CD4-positive, alpha-beta T cell treated with Interleukin-15 for 1 hour (primary cell): ENCODE measurements at regions not wholly inside any gene's neighbourhood (a gene's known extent, or its start where the extent isn't known, plus 50 kb on each side); places are given as distances from the start of the nearest gene placed in this dataset.
"Not testable (repeated sequence)": the region's sequence is repeated elsewhere in the genome, so short reads cannot be mapped to it uniquely, and the experiment has no call there.

Experiments used
- DNase-seq: peaks from one replicate; pipeline ENCODE4 v3.0.0-alpha.2; 2020

DNA sequence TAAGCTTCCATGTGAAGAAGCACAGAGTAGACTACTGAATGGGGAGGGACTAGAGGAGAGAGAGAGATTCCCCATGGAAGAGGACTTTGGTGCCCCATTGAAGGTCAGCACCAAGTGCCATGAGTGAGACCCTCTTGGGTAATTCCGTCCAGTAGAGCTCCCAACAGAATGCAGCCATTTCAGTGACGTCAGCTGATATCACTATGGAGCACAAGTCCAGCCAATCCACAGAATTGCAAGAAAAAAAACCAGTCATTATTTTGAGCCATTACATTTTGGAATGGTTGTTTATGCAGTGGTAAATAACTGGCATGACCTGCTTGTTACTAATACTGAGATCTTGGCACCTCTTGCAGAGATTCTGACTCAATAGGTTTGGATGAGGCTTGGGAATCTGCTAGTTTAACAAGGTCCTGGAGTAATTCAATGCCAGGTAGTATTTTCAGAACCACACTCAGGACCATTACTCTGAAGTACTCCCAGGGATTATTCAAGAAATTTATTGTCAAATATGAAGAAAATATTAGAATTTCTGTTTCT is 52.6 kb upstream of the SP8 start:
- no peak for DNase-seq

DNA sequence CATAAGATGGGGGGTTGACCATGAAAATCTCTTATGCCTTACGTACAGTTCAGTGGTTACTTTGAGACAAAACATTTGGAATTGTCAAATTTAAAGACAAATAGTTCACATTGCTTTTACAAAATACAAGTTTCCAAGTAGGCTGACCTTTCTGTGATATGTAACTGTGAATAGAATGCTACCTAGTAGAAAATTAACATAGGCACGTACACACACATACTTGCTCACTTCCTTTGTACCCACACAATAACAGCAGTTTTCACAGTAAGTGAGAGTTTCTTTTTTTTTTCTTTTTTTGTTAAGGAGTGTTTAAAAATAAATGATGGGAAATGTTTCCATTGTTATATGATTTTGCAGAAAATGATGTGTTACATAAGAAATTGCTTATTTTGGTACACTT is 53.3 kb upstream of the SP8 start:
- DNase-seq, result no peak

DNA sequence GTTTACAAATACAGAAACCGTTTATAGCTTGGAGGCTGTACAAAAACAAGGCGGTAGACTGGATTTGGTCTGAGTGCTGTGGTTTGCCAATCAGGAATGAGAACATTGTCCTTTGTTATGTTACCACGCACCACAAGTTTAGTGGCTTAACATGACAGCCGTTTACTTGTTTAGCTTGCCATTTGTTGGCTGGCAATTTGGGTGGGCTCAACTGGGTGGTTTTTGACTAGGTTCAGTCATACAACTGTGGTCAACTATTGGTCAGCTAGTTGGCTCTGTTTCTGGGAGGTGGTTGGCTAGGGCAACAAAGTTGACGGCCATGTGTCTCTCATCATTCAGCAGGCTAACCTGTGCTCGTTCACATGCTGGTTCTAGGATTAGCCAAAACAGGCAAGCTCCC is 60.1 kb upstream of the SP8 start:
- DNase-seq, result no peak

DNA sequence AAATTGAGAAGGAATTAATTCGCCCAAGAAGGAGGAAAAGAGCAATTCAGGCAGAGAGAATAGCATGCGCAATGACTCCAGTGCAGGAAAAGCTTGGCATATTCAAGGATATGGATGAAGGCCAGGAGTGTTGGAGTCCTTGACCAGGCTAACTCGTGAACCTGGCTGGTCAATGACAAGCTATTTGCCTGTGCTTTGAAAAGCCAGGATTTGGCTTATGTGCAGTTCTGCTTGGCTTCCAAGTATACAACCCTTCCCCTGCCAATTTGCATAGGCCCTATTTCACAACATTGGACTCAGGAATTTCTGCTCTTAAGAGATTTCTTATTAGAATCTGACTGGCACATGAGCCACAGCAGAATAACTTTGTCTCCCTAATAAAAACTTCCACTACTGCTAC is 72.3 kb upstream of the SP8 start:
- no peak for DNase-seq

DNA sequence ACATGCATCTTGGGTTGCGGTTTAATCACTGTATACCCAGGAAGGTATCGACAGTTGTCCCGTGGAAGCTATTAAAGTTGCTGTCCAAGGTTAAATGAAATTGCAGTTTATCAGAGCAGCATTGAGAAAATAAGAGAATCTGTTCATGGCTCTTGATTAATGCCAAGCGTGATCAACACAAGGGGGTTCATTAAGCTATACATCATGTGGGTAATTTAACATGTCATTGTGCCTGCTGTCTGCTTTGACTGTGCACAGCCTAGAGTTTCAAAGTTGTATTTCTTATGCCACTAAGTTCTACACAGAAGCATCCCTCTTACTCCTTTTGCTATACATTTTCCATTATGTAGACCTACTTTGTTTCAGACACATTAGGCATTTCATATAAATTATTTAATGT is 74.8 kb upstream of the SP8 start:
- no peak for DNase-seq

DNA sequence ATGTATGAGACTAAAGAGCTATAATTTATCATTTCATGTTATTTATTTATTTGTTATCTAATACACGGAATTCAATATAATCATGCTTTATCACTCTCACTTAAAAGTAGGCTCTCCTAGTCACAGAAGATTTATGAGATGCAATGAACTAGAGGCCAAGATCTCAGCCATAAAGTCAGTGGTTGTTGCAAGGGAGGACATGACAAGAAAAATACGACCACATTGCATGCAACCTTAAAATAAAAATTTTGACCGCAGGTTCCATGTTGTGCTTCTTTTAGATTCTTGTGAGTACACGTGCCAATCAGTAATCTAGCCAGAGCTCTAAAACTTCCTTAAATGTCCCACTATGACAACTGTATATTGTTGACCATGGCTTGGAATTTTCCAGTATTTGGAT is 75.9 kb upstream of the SP8 start:
- no peak for DNase-seq

DNA sequence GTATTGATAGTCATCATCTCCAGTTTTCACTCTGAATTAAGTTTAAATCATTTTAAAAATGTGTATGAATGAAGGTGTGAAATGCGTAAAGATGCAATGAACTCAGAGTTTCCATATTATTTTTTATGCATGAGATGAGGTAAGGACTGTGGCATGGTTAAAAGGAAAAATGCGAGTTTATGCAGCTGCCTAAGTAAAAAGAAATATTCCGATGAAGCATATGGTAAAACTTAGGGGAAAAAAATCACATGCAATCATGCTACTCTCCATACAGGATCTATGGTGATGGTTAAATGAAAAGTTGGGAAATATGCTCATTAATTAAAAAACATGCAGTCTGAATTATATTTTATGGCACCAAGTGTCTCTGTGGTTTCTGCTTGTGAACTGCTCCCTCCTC is 77.5 kb upstream of the SP8 start:
- DNase-seq, result no peak

DNA sequence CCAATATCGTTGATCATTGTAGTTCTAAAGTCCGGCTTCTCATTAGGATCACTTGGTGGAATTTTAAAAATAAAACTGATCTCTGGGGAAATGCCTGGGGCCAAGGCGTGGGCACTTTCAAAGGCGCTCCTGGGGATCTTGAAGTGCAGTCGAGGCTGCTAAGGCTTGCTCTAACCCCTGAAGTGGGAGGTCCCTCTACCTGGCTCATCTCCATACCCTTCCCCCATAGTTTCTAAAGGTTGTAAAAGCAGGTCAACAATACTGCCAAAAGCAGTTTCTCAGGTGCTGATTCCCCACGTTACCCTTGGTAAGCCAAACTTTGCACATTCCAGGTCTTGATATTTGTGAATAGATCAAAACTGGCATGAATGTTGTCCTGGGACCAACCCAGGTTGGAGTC is 79.0 kb upstream of the SP8 start:
- no peak for DNase-seq

DNA sequence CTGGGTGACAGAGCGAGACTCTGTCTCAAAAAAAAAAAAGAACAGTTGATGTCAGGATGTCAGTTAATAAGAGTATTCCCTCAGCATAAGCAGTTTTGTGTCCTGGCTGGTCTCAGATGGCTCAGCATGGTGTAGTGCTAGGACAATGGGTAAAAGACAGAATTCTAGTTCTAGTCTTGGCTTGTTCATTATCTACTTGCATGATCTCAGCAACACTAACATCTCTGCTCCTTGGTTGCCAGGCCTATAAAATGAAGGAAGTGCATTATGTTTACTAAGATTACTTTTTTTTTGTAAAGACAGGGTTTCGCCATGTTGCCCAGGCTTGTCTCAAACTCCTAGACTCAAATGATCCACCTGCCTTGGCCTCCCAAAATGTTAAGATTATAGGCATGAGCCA is 84.3 kb upstream of the SP8 start:
- no peak for DNase-seq

DNA sequence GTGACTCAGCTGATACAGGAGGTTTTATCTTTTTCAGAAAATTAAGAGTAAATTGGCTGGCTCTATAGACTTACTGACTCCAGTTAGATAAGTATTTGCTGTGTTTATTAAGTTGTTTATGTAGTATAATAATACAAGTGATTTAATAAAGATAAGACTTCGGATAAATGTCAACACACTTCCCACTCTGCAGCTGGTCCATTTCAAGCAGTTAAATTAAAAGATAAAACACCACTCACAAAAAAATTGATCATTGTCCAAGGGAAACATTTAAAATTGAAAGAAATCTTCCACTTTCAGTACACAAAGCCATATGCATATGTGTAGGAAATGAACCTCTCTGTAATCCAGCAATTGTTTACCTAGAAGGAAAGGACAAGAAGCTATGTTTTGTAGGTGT is 106.1 kb upstream of the SP8 start:
- DNase-seq, result no peak

DNA sequence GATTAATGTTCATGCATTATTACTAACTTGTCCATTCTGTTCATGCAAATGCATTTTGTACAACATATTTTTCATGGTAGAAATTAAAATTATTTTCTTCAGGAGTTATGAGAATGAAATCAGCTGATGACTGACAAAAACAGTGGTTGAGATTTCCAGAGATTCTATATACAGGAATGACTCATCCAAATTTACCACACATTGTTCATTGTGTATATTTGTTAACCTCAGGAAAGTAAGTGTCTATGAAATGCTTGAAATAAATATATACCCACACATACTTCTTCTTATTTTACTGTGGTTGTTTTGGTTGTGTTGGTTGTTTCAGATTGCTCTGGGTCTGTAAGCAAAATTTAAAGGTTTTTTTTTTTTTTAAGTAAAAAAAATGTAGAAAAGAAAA is 108.1 kb upstream of the SP8 start:
- DNase-seq, result no peak

DNA sequence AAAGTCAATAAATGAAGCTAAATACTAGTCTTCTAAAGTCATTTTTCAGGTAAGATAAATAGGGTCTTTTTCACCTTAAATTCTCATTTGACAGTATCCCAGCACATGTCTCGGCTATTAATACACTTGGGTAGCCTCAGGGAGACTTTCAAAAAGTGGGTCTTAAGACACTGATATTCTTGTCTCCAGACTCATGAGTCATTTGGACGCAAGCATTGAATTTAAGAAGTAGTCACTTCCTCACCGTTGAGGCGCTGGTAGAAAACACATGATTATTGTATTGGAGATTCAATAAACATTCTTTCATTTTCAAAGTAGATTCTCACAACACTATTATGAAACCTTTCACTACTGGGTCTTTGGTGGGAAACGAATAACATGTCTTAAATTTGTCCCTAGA is 108.9 kb upstream of the SP8 start:
- DNase-seq, result no peak

DNA sequence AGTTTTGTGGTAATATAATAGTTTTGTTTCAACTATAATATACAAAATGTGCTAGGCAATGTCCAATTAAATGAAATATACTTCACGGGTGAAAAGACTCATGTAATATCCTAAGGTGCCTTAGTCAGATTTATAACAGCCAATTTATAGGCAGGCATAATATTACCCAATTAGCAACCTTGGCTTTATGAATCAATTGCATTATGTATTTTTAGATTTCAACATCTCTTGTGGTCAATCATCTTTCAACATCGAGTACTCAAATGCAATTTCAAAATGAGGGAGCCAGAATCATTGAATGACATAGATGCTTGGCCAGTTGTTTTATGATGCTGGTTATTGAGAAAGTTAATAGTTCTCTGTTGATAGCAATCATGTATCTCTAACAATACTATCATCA is 110.3 kb upstream of the SP8 start:
- no peak for DNase-seq

DNA sequence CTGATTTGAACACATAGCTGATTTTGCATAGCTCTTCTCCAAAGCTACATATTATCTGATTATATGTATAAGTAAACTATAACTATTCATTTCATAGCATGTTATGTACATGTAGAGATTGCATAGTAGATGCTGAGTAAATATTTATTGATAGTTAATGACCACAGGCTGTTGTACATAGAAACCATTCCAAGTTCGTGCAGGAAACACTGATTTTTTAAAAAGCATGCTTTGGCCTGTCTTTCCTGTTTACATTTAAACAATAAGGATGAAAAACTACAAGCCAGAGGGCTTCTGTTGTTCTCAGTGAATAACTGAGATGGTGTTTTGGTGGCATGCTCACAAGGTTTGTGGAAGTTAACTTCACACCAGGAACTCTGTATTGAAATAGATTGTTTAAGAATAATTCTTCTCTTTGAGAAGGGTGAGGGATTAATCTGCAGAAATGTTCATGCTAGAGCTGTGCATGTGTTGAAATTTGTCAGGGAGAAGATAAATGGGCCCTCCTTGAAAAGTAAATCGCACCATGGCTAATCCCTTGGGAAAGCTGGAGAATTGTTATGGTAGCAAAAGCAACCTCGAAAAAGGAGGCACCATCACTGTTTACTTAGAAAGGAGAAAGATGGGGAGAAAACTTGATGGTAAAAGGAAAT is 120.2 kb upstream of the SP8 start:
- no peak for DNase-seq

DNA sequence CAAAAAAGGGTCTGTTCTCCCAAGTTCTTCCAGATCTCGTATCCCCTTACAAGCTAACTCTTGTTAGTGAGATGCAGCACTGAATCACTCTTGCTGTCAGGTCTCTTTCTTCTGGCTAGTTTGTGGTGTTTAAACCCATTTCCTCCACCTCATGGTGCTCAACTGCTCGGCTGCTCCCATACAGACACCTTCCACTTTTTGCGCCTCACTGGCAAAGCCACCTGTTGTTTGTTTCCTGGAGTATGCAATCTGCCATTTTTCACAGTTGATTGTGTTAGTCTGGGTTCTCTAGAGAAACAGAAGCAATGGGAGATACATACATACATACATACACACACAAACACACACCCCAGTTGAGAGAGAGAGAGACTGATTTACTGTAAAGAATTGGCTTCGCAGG is 124.4 kb upstream of the SP8 start:
- DNase-seq, result no peak

DNA sequence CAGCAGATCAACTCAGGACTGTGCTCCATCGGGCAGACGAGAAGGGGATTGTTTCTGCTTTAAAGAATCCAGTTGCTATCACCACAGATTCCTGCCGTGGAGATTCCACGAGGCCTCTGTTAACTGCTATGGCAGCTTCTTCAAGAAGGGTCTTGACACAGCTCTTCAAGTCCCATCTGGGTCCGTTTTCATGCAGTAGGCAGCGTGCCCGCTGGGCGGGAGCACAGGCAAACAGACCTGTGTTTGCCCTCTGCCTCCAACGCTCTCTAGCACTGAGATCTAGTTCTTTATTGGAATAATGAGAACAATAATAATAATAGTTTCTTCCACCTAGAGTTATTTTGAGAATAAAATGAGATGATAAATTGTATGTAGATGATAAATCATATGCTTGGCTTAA is 127.2 kb upstream of the SP8 start:
- DNase-seq, result no peak

DNA sequence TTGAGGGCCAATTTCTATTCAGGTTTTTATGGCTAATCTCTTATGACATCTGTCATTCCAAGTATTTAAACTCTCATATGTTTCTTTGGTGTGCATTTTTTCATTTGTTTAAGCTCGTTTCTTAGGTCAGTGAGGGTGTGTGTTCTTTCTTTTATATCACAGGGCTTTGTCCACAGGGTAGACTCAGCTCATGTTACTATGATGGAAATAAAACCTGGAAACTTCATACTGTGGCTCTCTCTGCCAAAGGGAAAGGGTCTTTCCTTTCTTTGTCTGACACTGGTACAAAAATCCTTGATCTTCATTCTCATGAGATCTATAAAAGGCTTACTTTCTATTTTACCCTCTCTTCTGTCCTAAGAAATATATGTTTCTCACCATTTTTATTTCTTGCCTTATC is 129.6 kb upstream of the SP8 start:
- no peak for DNase-seq

DNA sequence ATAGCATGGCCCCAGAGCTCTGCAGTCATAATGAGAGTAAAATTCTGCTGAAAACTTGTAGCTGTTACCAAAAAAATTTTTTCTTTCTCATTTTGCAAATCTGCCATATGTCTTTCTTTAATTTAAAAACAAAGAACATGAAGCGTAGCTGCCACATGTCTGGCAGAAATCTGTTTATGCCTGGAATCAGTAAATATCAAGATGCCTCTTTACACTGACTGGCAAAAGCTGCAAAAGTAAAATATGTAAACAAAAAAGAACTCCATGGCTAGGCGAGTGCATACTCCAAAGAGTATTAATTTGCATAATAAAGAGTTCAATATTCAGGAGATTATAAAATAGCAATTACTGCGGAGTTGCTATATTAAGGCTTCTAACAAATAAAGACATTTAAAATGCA is 130.9 kb upstream of the SP8 start:
- no peak for DNase-seq

DNA sequence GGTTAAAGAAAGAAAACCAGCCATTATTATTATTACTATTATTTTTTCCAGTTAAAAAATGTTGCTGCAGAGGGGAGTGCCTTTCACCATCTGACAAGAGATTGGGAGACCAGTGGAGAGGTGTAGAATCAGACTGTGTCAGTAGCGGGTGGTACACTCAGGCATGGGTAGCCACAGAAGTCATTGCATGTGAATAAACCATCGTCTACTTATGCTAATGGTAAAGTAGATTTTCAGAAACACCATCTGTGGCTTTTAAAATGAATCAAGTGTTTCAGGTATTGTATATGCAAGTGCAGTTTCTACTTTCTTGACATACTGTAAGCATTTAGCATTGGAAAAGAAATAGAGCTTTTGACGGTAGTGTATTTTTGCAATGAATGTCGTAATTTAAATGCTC is 131.5 kb upstream of the SP8 start:
- no peak for DNase-seq

DNA sequence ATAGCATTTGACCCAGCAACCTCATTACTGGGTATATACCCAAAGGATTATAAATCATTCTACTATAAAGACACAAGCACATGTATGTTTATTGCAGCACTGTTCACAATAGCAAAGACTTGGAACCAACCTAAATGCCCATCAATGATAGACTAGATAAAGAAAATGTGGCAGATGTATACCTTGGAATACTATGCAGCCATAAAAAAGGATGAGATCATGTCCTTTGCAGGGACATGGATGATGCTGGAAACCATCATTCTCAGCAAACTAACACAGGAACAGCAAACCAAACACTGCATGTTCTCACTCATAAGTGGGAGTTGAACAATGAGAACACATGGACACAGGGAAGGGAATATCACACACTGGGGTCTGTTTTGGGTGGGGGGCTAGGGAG is 140.5 kb upstream of the SP8 start:
- DNase-seq, result not testable (repeated sequence)

DNA sequence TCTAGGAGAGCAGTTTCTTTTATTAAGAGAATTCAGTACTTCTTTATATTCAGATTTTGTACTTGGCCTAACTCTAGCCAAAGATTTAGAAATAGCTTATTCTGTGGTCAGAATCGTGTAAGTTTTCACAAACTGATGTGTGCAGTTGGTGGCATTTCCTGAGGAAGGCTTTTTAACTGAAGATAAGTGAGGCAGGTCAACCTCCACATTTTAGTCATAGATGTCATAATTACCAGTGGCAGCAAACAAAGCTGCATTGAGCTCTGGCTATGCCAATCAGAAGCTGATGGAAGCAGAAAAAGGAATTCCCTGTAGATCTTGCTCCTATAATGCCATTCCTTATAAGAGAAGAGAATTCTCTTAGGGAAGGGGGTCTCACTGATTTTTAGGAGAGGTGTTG is 141.3 kb upstream of the SP8 start:
- DNase-seq, result no peak

DNA sequence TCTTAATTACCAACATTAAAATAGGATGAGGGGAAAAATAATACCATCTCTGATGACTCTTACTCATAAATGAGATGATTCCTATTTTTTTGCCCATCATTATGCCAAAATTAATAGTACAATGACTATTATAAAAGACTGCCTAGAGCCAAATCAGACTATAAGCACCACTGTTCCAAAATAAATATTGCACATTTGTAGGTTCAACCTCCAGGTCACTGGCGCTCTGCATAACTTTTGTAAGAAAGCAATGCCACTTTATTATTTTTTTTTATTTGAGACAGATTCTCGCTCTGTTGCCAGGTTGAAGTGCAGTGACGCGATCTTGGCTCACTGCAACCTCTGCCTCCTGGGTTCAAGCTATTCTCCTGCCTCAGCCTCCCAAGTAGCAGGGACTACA is 142.5 kb upstream of the SP8 start:
- DNase-seq, result no peak

DNA sequence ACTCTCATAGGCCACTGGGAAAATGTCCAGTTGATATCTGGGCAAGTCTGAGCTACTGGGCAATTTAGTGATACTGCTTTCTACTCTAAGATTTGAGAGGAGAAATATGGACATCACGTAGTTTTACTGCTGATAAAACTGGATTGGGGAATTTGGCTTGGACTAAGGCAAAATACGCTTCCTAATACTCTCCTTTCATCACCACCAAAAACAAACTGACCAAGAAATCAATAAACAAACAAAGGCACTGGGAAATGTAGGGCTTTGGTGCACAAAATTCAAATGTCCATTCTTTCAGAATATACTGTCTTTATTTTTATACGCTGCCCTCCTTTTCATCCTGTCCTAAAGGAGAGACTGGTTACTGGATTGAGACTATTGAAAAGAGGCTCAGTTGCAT is 145.1 kb upstream of the SP8 start:
- DNase-seq, result no peak

DNA sequence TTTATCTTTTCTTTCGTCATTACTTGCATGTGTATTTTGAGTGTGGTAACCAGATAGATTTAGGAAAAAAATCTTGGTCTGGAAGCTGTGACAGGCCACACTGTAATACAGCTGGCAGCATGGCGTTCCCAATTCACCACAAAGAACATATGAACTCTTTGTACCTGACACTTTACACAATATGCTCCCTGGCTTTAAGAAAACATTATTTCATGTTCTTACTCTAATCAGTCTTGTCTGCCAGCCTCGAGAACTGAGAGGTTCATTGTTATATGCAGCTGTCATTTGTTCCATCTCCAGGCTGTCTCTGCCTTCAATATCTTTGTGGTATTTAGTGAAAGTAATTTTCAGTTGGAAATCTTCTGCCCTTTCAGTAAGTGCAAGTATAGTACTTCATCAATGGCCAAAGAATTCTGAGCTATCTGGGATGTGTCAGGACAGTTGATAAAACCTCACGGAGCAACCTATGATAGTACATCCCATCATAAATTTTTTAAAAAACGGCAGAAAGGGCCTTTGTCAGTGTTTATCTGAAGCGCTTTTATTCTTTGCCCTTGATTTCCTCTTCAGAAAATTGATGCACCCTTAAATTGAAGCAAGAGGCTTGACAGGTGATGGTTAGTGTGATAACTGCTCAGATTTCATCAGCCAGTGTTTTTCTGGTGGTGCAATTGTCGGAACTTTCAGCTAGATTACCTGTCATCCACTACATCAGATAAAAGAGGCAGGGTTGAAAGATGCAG is 146.3 kb upstream of the SP8 start:
- DNase-seq, result no peak

DNA sequence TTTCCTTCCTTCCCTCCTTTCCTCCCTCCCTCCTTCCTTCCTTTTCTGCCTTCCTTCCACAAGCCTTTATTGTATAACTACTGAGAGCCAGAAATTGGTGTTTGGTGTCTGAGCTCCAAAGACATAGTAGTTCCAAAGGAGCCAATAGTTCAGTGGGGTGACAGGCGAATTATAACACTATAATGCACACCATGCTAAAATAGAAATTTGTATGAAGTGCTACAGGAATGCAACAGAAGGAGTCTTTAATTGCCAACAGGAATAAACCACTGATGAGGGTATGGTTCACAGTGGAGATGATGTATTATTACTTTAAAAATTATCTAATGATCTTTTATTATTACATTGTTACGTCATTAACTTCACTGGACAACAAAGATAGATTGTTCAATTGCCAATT is 158.8 kb upstream of the SP8 start:
- DNase-seq, result no peak
